Esophagus muscularis mucosa (tissue), 3 donors: ENCODE measurements at regions not wholly inside any gene's neighbourhood (a gene's known extent, or its start where the extent isn't known, plus 50 kb on each side); places are given as distances from the start of the nearest gene placed in this dataset.

Source experiments
- CTCF ChIP-seq, 3 experiments: fragments of 200-600 bp in 2 of 3; fragments of 450-650 bp in 1 of 3; sonication (generic) in 2 of 3; IDR thresholded peaks; one replicate each; pipeline ENCODE4 v1.5.1; 2017 to 2019; ENCODE audit warnings: antibody characterized with exemption in 3 of 3, mild to moderate bottlenecking in 2 of 3, moderate library complexity in 1 of 3
- POLR2A ChIP-seq: fragments of 450-650 bp; IDR thresholded peaks from one replicate; pipeline ENCODE4 v1.6.1; 2017; ENCODE audit warnings: antibody characterized with exemption, moderate library complexity, mild to moderate bottlenecking, low read depth

DNA sequence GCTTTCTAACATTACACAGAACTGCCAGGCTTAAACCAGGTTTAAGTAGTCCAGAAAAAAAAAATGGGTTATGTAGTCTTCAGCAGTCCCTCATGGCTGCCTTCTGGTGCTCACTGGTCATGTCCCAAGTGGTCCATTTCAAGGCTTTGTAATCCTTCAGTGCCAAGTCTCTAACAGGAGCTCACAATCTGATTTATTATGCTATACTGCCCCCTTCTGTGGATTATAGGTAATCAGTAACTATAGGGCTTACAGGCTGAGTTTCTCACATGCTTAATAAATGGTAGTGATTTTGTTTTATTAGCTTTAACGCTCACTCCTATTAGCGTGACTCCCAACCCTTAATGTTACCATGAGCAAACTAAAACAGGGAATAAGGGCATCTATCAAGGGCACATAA is 92.5 kb upstream of the EDA2R start:
- TF ChIP-seq POLR2A: no peak
- peak in 1 of 3 experiments; percentile 29 for TF ChIP-seq CTCF (IDR thresholded peaks at IDR 0.05)
